ENCODE measurements at regions not wholly inside any gene's neighbourhood (a gene's known extent, or its start where the extent isn't known, plus 50 kb on each side); places are given as distances from the start of the nearest gene placed in this dataset.

DNA sequence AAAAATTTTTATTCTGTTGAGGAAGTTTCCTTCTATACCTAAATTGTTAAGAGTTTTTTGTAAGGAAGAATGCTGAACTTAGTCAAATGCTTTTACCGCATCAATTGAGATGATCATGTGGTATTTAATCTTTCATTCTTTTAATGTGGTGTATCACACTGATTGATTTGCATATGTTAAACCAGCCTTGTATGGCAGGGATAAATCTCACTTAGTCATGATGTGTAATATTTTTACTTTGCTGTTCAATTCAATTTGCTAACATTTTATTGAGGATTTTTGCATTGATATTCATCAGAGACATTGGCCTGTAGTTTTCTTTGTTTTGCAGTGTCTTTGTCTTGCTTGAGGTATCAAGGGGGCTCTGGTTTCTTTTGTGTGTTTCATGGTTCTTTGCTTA is 125.3 kb upstream of the MEF2C start:
- no peak overlapping the region for H3K4me3 ChIP-seq (ENCODE audit: insufficient read depth, low read depth, low read length)
- no peak overlapping the region for H3K18ac ChIP-seq (ENCODE audit: low read depth, low read length)
- POLR2A ChIA-PET (ENCODE audit: unreplicated experiment), result no interaction called here
- CTCF ChIA-PET, result no interaction called here
- no peaks in the 10 kb centered on the region for H3K79me1 ChIP-seq (ENCODE audit: low read depth in 1 of 2, low read length in 2 of 2)
- no peak overlapping the region for H4K91ac ChIP-seq (ENCODE audit: insufficient read depth, low read depth, low read length)
- no peak overlapping the region for H2AFZ ChIP-seq (replicated peaks; ENCODE audit: low read length, poor library complexity)
- H3K14ac ChIP-seq (replicated peaks; ENCODE audit: low read depth, low read length), result no peak overlapping the region
- H2BK20ac ChIP-seq (ENCODE audit: low read depth, low read length), result no peak overlapping the region
- no peaks in the 10 kb centered on the region for H3K27me3 ChIP-seq (ENCODE audit: control insufficient read depth, insufficient read depth, low read length)
- H3K23ac ChIP-seq (ENCODE audit: low read depth, low read length), result no peak overlapping the region
- H2BK15ac ChIP-seq (ENCODE audit: low read depth, low read length), result no peak overlapping the region
- no peak overlapping the region for H3K4ac ChIP-seq (ENCODE audit: low read depth, low read length)
- H3K27ac ChIP-seq (ENCODE audit: insufficient read depth, low read length), result no peak overlapping the region
- no peak overlapping the region for H3K9ac ChIP-seq (ENCODE audit: low read depth, low read length)
- no peak overlapping the region for H2BK120ac ChIP-seq (ENCODE audit: low read depth, low read length)
- intact Hi-C loops (cut with micrococcal nuclease) (no loop called here), in situ Hi-C loops (cut with MboI; ENCODE audit: low sequenced_read_pairs) (no loop called here), dilution Hi-C loops (cut with HindIII; ENCODE audit: low sequenced_read_pairs, unreplicated experiment) (no loop called here)
- no peak overlapping the region for H2AK5ac ChIP-seq (ENCODE audit: low read depth, low read length)
- H3K9me1 ChIP-seq (ENCODE audit: insufficient read depth, low read length), result no peaks in the 10 kb centered on the region
- no CpG with 5 or more reads among the region's 1 CpG for WGBS, 2 experiments (ENCODE audit: extremely low coverage in 2 of 2, insufficient read length in 1 of 2)
- H4K5ac ChIP-seq (ENCODE audit: low read depth, low read length), result no peak overlapping the region
- H3K56ac ChIP-seq (ENCODE audit: extremely low read depth, insufficient read depth, low read length), result no peak overlapping the region
- no peak overlapping the region for H2BK5ac ChIP-seq (ENCODE audit: low read depth, low read length, poor library complexity, severe bottlenecking)
- no peaks in the 10 kb centered on the region for H3K4me1 ChIP-seq (ENCODE audit: control insufficient read depth, insufficient read depth, low read length)
- no peaks in the 10 kb centered on the region for H4K20me1 ChIP-seq (ENCODE audit: insufficient read depth, low read length)
- TF ChIP-seq SMC3 (IDR thresholded peaks at IDR 0.05; ENCODE audit: low read depth, low read length), result no peak
- no peak for TF ChIP-seq MAZ (IDR thresholded peaks at IDR 0.05; ENCODE audit: borderline replicate concordance, low read depth, low read length)
- TF ChIP-seq, protein P1, sequence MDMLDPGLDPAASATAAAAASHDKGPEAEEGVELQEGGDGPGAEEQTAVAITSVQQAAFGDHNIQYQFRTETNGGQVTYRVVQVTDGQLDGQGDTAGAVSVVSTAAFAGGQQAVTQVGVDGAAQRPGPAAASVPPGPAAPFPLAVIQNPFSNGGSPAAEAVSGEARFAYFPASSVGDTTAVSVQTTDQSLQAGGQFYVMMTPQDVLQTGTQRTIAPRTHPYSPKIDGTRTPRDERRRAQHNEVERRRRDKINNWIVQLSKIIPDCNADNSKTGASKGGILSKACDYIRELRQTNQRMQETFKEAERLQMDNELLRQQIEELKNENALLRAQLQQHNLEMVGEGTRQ (IDR thresholded peaks at IDR 0.05; ENCODE audit: low read depth, low read length), result no peak
- no peak for TF ChIP-seq CEBPB (IDR thresholded peaks at IDR 0.05; ENCODE audit: low read depth, low read length)
- TF ChIP-seq ELK1 (IDR thresholded peaks at IDR 0.05; ENCODE audit: borderline replicate concordance, low read depth, low read length), result no peak
- no peak for TF ChIP-seq RAD21 (IDR thresholded peaks at IDR 0.05; ENCODE audit: low read length)
- no peak for TF ChIP-seq BHLHE40 (IDR thresholded peaks at IDR 0.05; ENCODE audit: low read depth, low read length)
- TF ChIP-seq, protein P2, sequence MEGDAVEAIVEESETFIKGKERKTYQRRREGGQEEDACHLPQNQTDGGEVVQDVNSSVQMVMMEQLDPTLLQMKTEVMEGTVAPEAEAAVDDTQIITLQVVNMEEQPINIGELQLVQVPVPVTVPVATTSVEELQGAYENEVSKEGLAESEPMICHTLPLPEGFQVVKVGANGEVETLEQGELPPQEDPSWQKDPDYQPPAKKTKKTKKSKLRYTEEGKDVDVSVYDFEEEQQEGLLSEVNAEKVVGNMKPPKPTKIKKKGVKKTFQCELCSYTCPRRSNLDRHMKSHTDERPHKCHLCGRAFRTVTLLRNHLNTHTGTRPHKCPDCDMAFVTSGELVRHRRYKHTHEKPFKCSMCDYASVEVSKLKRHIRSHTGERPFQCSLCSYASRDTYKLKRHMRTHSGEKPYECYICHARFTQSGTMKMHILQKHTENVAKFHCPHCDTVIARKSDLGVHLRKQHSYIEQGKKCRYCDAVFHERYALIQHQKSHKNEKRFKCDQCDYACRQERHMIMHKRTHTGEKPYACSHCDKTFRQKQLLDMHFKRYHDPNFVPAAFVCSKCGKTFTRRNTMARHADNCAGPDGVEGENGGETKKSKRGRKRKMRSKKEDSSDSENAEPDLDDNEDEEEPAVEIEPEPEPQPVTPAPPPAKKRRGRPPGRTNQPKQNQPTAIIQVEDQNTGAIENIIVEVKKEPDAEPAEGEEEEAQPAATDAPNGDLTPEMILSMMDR (conservative IDR thresholded peaks at IDR 0.05; ENCODE audit: low read depth, low read length), result no peak
- TF ChIP-seq MAFK (IDR thresholded peaks at IDR 0.05; ENCODE audit: low read depth, low read length), result no peak
- TF ChIP-seq RFX5 (IDR thresholded peaks at IDR 0.05; ENCODE audit: low read depth, low read length), result no peak
- no peak for TF ChIP-seq RCOR1 (IDR thresholded peaks at IDR 0.05; ENCODE audit: insufficient replicate concordance, low read length)
- ATAC-seq (ENCODE audit: low read depth) (no peak), DNase-seq (no peak)
- BruUV-seq (replicated peaks), result no TSS peak
- H3K36me3 ChIP-seq (ENCODE audit: control insufficient read depth, insufficient read depth, low read length), result no peaks in the 10 kb centered on the region
- no peaks in the 10 kb centered on the region for H3K9me3 ChIP-seq (ENCODE audit: control insufficient read depth, insufficient read depth, low read length)
- H3K4me2 ChIP-seq (ENCODE audit: low read depth, low read length), result no peak overlapping the region
- H4K8ac ChIP-seq (ENCODE audit: low read depth in 2 of 2, low read length in 2 of 2), result no peak overlapping the region
- no peak overlapping the region for H2AK9ac ChIP-seq (replicated peaks; ENCODE audit: low read depth, low read length, poor library complexity)
